Neural cell (in vitro differentiated cells): ENCODE measurements at regions not wholly inside any gene's neighbourhood (a gene's known extent, or its start where the extent isn't known, plus 50 kb on each side); places are given as distances from the start of the nearest gene placed in this dataset.
A peak's percentile ranks its signal among the peaks of the same experiment; 100 is the strongest.

Source experiments
- CTCF ChIP-seq: fragments of 450-650 bp; IDR thresholded peaks from 2 replicates; pipeline ENCODE4 v1.5.1; 2014; ENCODE audit warnings: antibody characterized with exemption, mild to moderate bottlenecking, moderate library complexity; ENCODE audit not compliant: poor library complexity, severe bottlenecking
- EP300 ChIP-seq: fragments of 450-650 bp; conservative IDR thresholded peaks from 2 replicates; pipeline ENCODE4 v1.6.1; 2014; ENCODE audit warnings: antibody characterized with exemption, mild to moderate bottlenecking, moderate library complexity; ENCODE audit not compliant: poor library complexity, severe bottlenecking
- POLR2AphosphoS5 ChIP-seq: IDR thresholded peaks from 2 replicates; pipeline ENCODE4 v1.6.1; 2012
- REST ChIP-seq: IDR thresholded peaks from 2 replicates; pipeline ENCODE4 v1.6.1; 2012; ENCODE audit warnings: borderline replicate concordance
- TAF1 ChIP-seq: IDR thresholded peaks from 2 replicates; pipeline ENCODE4 v1.6.1; 2012; ENCODE audit warnings: low read depth

- TF ChIP-seq CTCF (peak; percentile 87), EP300 (no peak), TAF1 (no peak), POLR2AphosphoS5 (no peak), REST (no peak)
These were observed 55.2 kb upstream of the ADGRF1 start for GRCh38 chr6:47097092-47097945.
